H1 (cell line): ENCODE measurements at regions not wholly inside any gene's neighbourhood (a gene's known extent, or its start where the extent isn't known, plus 50 kb on each side); places are given as distances from the start of the nearest gene placed in this dataset.

Source experiments
- CTCF ChIA-PET: fragments of 300-600 bp; sonication (Branson Sonifier 250); formaldehyde crosslinking; loops from one replicate; lab custom pipeline; 2021; ENCODE audit not compliant: partially characterized antibody; lab: Charles Lee
- POLR2A ChIA-PET: fragments of 300-600 bp; sonication (Branson Sonifier 250); formaldehyde crosslinking; loops from one replicate; lab custom pipeline; 2021; ENCODE audit warnings: inconsistent platforms; ENCODE audit not compliant: partially characterized antibody; lab: Charles Lee
- DNase-seq, 2 experiments: peaks; one replicate each; pipeline versions ENCODE4 v3.0.0 to v3.0.0-alpha.2; 2010 to 2022; ENCODE audit warnings: low spot score in 2 of 2, low read depth in 1 of 2, mixed read lengths in 1 of 2
- FAIRE-seq: peaks from 2 replicates; lab custom pipeline; 2011; peaks lifted over from hg19 to GRCh38; lab: Jason Lieb, UNC
- H2AFZ ChIP-seq: 2 replicates; pipeline ENCODE4 v1.8.1; 2012; ENCODE audit warnings: low read length, inconsistent platforms
- H2AK5ac ChIP-seq: 2 replicates; pipeline ENCODE4 v1.6.1; 2013; ENCODE audit warnings: low read depth, low read length
- H2BK120ac ChIP-seq: replicated peaks from 2 replicates; pipeline ENCODE3; 2013; ENCODE audit warnings: low read depth, low read length, inconsistent platforms
- H2BK12ac ChIP-seq: 2 replicates; pipeline ENCODE4 v1.6.1; 2013; ENCODE audit warnings: low read depth, low read length
- H2BK15ac ChIP-seq: 2 replicates; pipeline ENCODE4 v1.6.1; 2013; ENCODE audit warnings: low read length
- H2BK20ac ChIP-seq: 2 replicates; pipeline ENCODE4 v1.6.1; 2013; ENCODE audit warnings: low read length
- H2BK5ac ChIP-seq: 2 replicates; pipeline ENCODE4 v1.6.1; 2013; ENCODE audit warnings: low read depth, low read length
- H3K14ac ChIP-seq: 2 replicates; pipeline ENCODE4 v1.6.1; 2013; ENCODE audit warnings: inconsistent platforms; ENCODE audit not compliant: insufficient read length
- H3K18ac ChIP-seq: 2 replicates; pipeline ENCODE4 v1.6.1; 2013; ENCODE audit warnings: low read length; ENCODE audit errors: extremely low read depth
- H3K23ac ChIP-seq: 2 replicates; pipeline ENCODE4 v1.6.1; 2013; ENCODE audit warnings: inconsistent platforms; ENCODE audit not compliant: insufficient read length
- H3K23me2 ChIP-seq: 2 replicates; pipeline ENCODE4 v1.6.1; 2013; ENCODE audit warnings: low read depth, low read length
- H3K27ac ChIP-seq: 2 replicates; pipeline ENCODE4 v1.6.1; 2011; ENCODE audit warnings: low read depth, low read length, inconsistent platforms
- H3K27me3 ChIP-seq, 4 experiments: replicated peaks in 1 of 4; 1 replicate in 1 of 4; 2 replicates in 3 of 4; pipeline versions ENCODE4 v1.6.1 to v1.8.1; 2011 to 2013; ENCODE audit warnings: low read length in 3 of 4, mild to moderate bottlenecking in 3 of 4, inconsistent platforms in 2 of 4, mixed read lengths in 2 of 4, moderate library complexity in 1 of 4; ENCODE audit not compliant: control insufficient read depth in 3 of 4, insufficient read depth in 3 of 4; ENCODE audit errors: extremely low read depth in 1 of 4
- H3K36me3 ChIP-seq, 4 experiments: 2 replicates each; pipeline versions ENCODE4 v1.6.1 to v1.8.1; 2011 to 2013; ENCODE audit warnings: mild to moderate bottlenecking in 4 of 4, low read length in 3 of 4, moderate library complexity in 2 of 4, control low read depth in 1 of 4, inconsistent platforms in 1 of 4; ENCODE audit not compliant: insufficient read depth in 4 of 4, control insufficient read depth in 2 of 4
- H3K4ac ChIP-seq: replicated peaks from 2 replicates; pipeline ENCODE3; 2013; ENCODE audit warnings: low read length, low read depth, mixed read lengths, inconsistent platforms; ENCODE audit not compliant: insufficient read length
- H3K4me1 ChIP-seq, 4 experiments: replicated peaks in 1 of 4; 1 replicate in 1 of 4; 2 replicates in 3 of 4; pipeline versions ENCODE4 v1.6.1 to v1.8.1; 2011 to 2013; ENCODE audit warnings: low read length in 3 of 4, inconsistent platforms in 2 of 4, mixed read lengths in 1 of 4; ENCODE audit not compliant: insufficient read depth in 4 of 4, control insufficient read depth in 3 of 4
- H3K4me2 ChIP-seq, 2 experiments: 2 replicates each; pipeline versions ENCODE4 v1.6.1 to v1.8.1; 2011 to 2013; ENCODE audit warnings: low read depth in 2 of 2, low read length in 2 of 2, control low read depth in 1 of 2, inconsistent platforms in 1 of 2, mild to moderate bottlenecking in 1 of 2; ENCODE audit not compliant: insufficient read depth in 1 of 2
- H3K4me3 ChIP-seq, 4 experiments: fragments of 200-600, 300-600 bp in 1 of 4; sonication (generic), shearing (Covaris generic), sonication (Bioruptor Twin) in 1 of 4; 2 replicates each; pipeline versions ENCODE4 v1.5.1 to v1.8.1; 2011 to 2016; ENCODE audit warnings: low read length in 4 of 4, low read depth in 3 of 4, control low read depth in 2 of 4, inconsistent platforms in 2 of 4, mild to moderate bottlenecking in 2 of 4, mixed read lengths in 1 of 4, moderate library complexity in 1 of 4; ENCODE audit not compliant: insufficient read depth in 2 of 4; ENCODE audit errors: extremely low read depth in 1 of 4
- H3K56ac ChIP-seq: replicated peaks from 2 replicates; pipeline ENCODE3; 2013; ENCODE audit warnings: low read depth, mild to moderate bottlenecking, mixed read lengths, low read length, inconsistent platforms; ENCODE audit not compliant: insufficient read length
- H3K79me1 ChIP-seq: 2 replicates; pipeline ENCODE4 v1.6.1; 2013; ENCODE audit warnings: low read depth, low read length, control low read depth
- H3K79me2 ChIP-seq, 2 experiments: 2 replicates each; pipeline versions ENCODE4 v1.6.1 to v1.8.1; 2012 to 2013; ENCODE audit warnings: low read length in 2 of 2, mild to moderate bottlenecking in 2 of 2, inconsistent platforms in 1 of 2; ENCODE audit not compliant: insufficient read depth in 2 of 2, control insufficient read depth in 1 of 2
- H3K9ac ChIP-seq, 4 experiments: replicated peaks in 1 of 4; 1 replicate in 1 of 4; 2 replicates in 3 of 4; pipeline versions ENCODE4 v1.6.1 to v1.8.1; 2011 to 2013; ENCODE audit warnings: low read depth in 3 of 4, low read length in 3 of 4, control low read depth in 2 of 4, mild to moderate bottlenecking in 2 of 4, moderate library complexity in 2 of 4, inconsistent platforms in 1 of 4; ENCODE audit errors: extremely low read depth in 1 of 4
- H3K9me3 ChIP-seq, 2 experiments: 2 replicates each; pipeline versions ENCODE4 v1.6.1 to v1.8.1; 2012 to 2013; ENCODE audit warnings: mild to moderate bottlenecking in 2 of 2, moderate library complexity in 2 of 2, control low read depth in 1 of 2, inconsistent platforms in 1 of 2, low read depth in 1 of 2, low read length in 1 of 2, mixed read lengths in 1 of 2; ENCODE audit not compliant: insufficient read depth in 2 of 2
- H4K20me1 ChIP-seq, 2 experiments: replicated peaks in 1 of 2; 2 replicates each; pipeline versions ENCODE3 to v1.8.1; 2011 to 2013; ENCODE audit warnings: inconsistent platforms in 2 of 2, low read length in 2 of 2, mild to moderate bottlenecking in 1 of 2; ENCODE audit not compliant: insufficient read depth in 2 of 2, control insufficient read depth in 1 of 2
- H4K5ac ChIP-seq: 2 replicates; pipeline ENCODE4 v1.6.1; 2013; ENCODE audit warnings: low read length, low read depth, mixed read lengths, inconsistent platforms; ENCODE audit not compliant: insufficient read length
- H4K8ac ChIP-seq: 2 replicates; pipeline ENCODE4 v1.8.0; 2013; ENCODE audit warnings: mild to moderate bottlenecking, moderate library complexity, low read length, inconsistent platforms; ENCODE audit not compliant: insufficient read depth; ENCODE audit errors: extremely low read depth
- H4K91ac ChIP-seq: replicated peaks from 2 replicates; pipeline ENCODE3; 2013; ENCODE audit warnings: low read length, mixed read lengths, inconsistent platforms; ENCODE audit not compliant: insufficient read length
- ASH2L ChIP-seq: fragments of 200-600, 300-600 bp; sonication (generic); IDR thresholded peaks from one replicate; pipeline ENCODE4 v1.7.1; 2017; ENCODE audit warnings: low read length
- BCL11A ChIP-seq, 2 experiments: IDR thresholded peaks; one replicate each; pipeline ENCODE4 v1.6.1; 2011; ENCODE audit warnings: low read depth in 2 of 2, low read length in 2 of 2, mild to moderate bottlenecking in 2 of 2
- EP300 ChIP-seq, 2 experiments: IDR thresholded peaks; 1 replicate in 1 of 2; 2 replicates in 1 of 2; pipeline ENCODE4 v1.6.1; 2011 to 2012; ENCODE audit warnings: low read depth in 2 of 2, low read length in 2 of 2, mild to moderate bottlenecking in 2 of 2, borderline replicate concordance in 1 of 2, inconsistent platforms in 1 of 2, moderate library complexity in 1 of 2
- KDM5A ChIP-seq: fragments of 200-600 bp; IDR thresholded peaks from 2 replicates; pipeline ENCODE4 v1.7.1; 2012; ENCODE audit warnings: mild to moderate bottlenecking, low read length, inconsistent platforms, mixed read lengths
- MAX ChIP-seq: IDR thresholded peaks from 2 replicates; pipeline ENCODE4 v1.6.1; 2012; ENCODE audit warnings: inconsistent platforms
- NANOG ChIP-seq: IDR thresholded peaks from 2 replicates; pipeline ENCODE4 v1.6.1; 2011; ENCODE audit warnings: low read length, low read depth, mild to moderate bottlenecking, inconsistent platforms; ENCODE audit not compliant: insufficient read depth, poor library complexity, severe bottlenecking
- PHF8 ChIP-seq: fragments of 200-600 bp; sonication (generic); conservative IDR thresholded peaks from 2 replicates; pipeline ENCODE4 v1.7.1; 2012; ENCODE audit warnings: low read depth, mild to moderate bottlenecking, inconsistent platforms, low read length, moderate library complexity
- POU5F1 ChIP-seq: IDR thresholded peaks from 2 replicates; pipeline ENCODE4 v1.6.1; 2011; ENCODE audit warnings: low read depth, mild to moderate bottlenecking, low read length, moderate library complexity
- SP1 ChIP-seq: IDR thresholded peaks from 2 replicates; pipeline ENCODE4 v1.6.1; 2011; ENCODE audit warnings: low read depth, low read length
- SP2 ChIP-seq: IDR thresholded peaks from 2 replicates; pipeline ENCODE4 v1.6.1; 2012; ENCODE audit warnings: mild to moderate bottlenecking, low read length, inconsistent platforms
- SUZ12 ChIP-seq: fragments of 200-600 bp; sonication (generic); IDR thresholded peaks from 2 replicates; pipeline ENCODE4 v1.6.1; 2012; ENCODE audit warnings: mild to moderate bottlenecking, inconsistent platforms, low read length, moderate library complexity, mixed read lengths
- TCF12 ChIP-seq: IDR thresholded peaks from 2 replicates; pipeline ENCODE4 v1.6.1; 2011; ENCODE audit warnings: low read depth, mild to moderate bottlenecking, low read length
- TEAD4 ChIP-seq: IDR thresholded peaks from 2 replicates; pipeline ENCODE4 v1.6.1; 2012; ENCODE audit warnings: low read depth, low read length, inconsistent platforms, mixed read lengths
- WGBS, 2 experiments: shearing (Covaris generic) in 1 of 2; methylation state at CpG; one replicate each; pipeline versions ENCODE4 v1.1.6 to v1.1.7; 2013 to 2015; ENCODE audit warnings: low lambda C conversion rate in 2 of 2, mixed read lengths in 2 of 2, inconsistent platforms in 1 of 2, low coverage in 1 of 2, missing lambda C conversion rate in 1 of 2; ENCODE audit not compliant: insufficient replicate concordance in 2 of 2, insufficient coverage in 1 of 2, insufficient read length in 1 of 2; ENCODE audit errors: extremely low coverage in 1 of 2, missing lambda C conversion rate in 1 of 2; 5-methylcytosine and 5-hydroxymethylcytosine counted together
- TF ChIP-seq, protein P1 (sequence below): IDR thresholded peaks from 2 replicates; pipeline ENCODE4 v1.6.1; 2012; ENCODE audit warnings: low read length, inconsistent platforms

GRCh38 chr18:72102412-72102811 lies 441.7 kb downstream of the CBLN2 start:
- no peak overlapping the region for H3K23ac ChIP-seq
- FAIRE-seq = no peak

More at GRCh38 chr18:72102412-72102811, 441.7 kb downstream of the CBLN2 start:
- CTCF ChIA-PET = no interaction called here
- Histone ChIP-seq H3K18ac (no peak overlapping the region), H2BK20ac (no peak overlapping the region), H3K4me2 (no peak overlapping the region), H4K8ac (no peak overlapping the region), H2AK5ac (no peak overlapping the region), H4K20me1 (no peaks in the 10 kb centered on the region), H3K4ac (no peak overlapping the region), H3K4me1 (no peaks in the 10 kb centered on the region), H3K36me3 (no peaks in the 10 kb centered on the region), H3K9ac (no peak overlapping the region), H3K27ac (no peak overlapping the region), H3K4me3 (no peak overlapping the region), H3K79me2 (no peaks in the 10 kb centered on the region), H3K56ac (no peak overlapping the region), H2BK5ac (no peak overlapping the region), H3K23me2 (no peaks in the 10 kb centered on the region), H3K79me1 (no peaks in the 10 kb centered on the region), H3K14ac (no peak overlapping the region), H2BK12ac (no peak overlapping the region), H4K5ac (no peak overlapping the region), H2AFZ (no peak overlapping the region), H4K91ac (no peak overlapping the region), H2BK15ac (no peak overlapping the region), H3K27me3 (no peaks in the 10 kb centered on the region), H3K9me3 (peaks cover 33 to 34% of the 10 kb centered on the region in 2 experiments), H2BK120ac (no peak overlapping the region)
- TF ChIP-seq BCL11A (IDR thresholded peaks at IDR 0.05; ENCODE audit: low read depth in 2 of 2, low read length in 2 of 2) (no peak), SUZ12 (no peak), TEAD4 (no peak), MAX (no peak), KDM5A (no peak), TCF12 (no peak), EP300 (IDR thresholded peaks at IDR 0.05; ENCODE audit: borderline replicate concordance in 1 of 2, low read depth in 2 of 2, low read length in 2 of 2) (no peak), SP1 (no peak), NANOG (no peak), ASH2L (no peak), SP2 (no peak), POU5F1 (no peak), PHF8 (no peak)
- TF ChIP-seq, protein P1, sequence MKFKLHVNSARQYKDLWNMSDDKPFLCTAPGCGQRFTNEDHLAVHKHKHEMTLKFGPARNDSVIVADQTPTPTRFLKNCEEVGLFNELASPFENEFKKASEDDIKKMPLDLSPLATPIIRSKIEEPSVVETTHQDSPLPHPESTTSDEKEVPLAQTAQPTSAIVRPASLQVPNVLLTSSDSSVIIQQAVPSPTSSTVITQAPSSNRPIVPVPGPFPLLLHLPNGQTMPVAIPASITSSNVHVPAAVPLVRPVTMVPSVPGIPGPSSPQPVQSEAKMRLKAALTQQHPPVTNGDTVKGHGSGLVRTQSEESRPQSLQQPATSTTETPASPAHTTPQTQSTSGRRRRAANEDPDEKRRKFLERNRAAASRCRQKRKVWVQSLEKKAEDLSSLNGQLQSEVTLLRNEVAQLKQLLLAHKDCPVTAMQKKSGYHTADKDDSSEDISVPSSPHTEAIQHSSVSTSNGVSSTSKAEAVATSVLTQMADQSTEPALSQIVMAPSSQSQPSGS = no peak
- DNase-seq = no peak
- POLR2A ChIA-PET = no interaction called here
- WGBS, 2 experiments = 91% methylated on average over 2 of the region's 2 CpGs; no CpG with 5 or more reads in 1 of the 2 experiments
